ENCODE measurements at regions not wholly inside any gene's neighbourhood (a gene's known extent, or its start where the extent isn't known, plus 50 kb on each side); places are given as distances from the start of the nearest gene placed in this dataset.

- intact Hi-C loops (cut with DNase I; ENCODE audit: low total_unique reads): no loop called here
- 32 to 55% methylated on average over 1 of the region's 1 CpG for WGBS, 2 donors
- no peak overlapping the region for H3K4me3 ChIP-seq
- no peaks in the 10 kb centered on the region for H3K27me3 ChIP-seq
- H3K36me3 ChIP-seq (ENCODE audit: low read depth, missing control alignments): no peaks in the 10 kb centered on the region
- no peak for DNase-seq
- peak overlapping the region in 1 of 2 donors; percentile 1 for H3K27ac ChIP-seq
- H3K9me3 ChIP-seq: no peaks in the 10 kb centered on the region
- peaks cover 8% of the 10 kb centered on the region for H3K4me1 ChIP-seq
- TF ChIP-seq POLR2A (IDR thresholded peaks at IDR 0.05) (no peak), CTCF (IDR thresholded peaks at IDR 0.05) (no peak)
Measured at GRCh38 chr7:25712500-25712899, 439.5 kb upstream of the NFE2L3 start.

- WGBS, 2 donors: 62 to 75% methylated on average over 5 of the region's 5 CpGs
- H3K4me3 ChIP-seq: no peak overlapping the region
- no peak overlapping the region for H3K27ac ChIP-seq
- no peaks in the 10 kb centered on the region for H3K9me3 ChIP-seq
- no peaks in the 10 kb centered on the region for H3K36me3 ChIP-seq (ENCODE audit: low read depth, missing control alignments)
- TF ChIP-seq POLR2A (IDR thresholded peaks at IDR 0.05): no peak
- TF ChIP-seq CTCF (IDR thresholded peaks at IDR 0.05): no peak
- intact Hi-C loops (cut with DNase I; ENCODE audit: low total_unique reads): no loop called here
- no peak for DNase-seq
- no peaks in the 10 kb centered on the region for H3K27me3 ChIP-seq
- H3K4me1 ChIP-seq: peaks cover 17% of the 10 kb centered on the region
Measured at GRCh38 chr7:25714013-25714412, 438.0 kb upstream of the NFE2L3 start.

GRCh38 chr7:25716421-25716820, 435.6 kb upstream of the NFE2L3 start:
- H3K27me3 ChIP-seq: no peaks in the 10 kb centered on the region
- intact Hi-C loops (cut with DNase I; ENCODE audit: low total_unique reads): no loop called here
- DNase-seq: no peak
- TF ChIP-seq POLR2A (IDR thresholded peaks at IDR 0.05) (no peak), CTCF (IDR thresholded peaks at IDR 0.05) (no peak)
- no peaks in the 10 kb centered on the region for H3K9me3 ChIP-seq
- H3K36me3 ChIP-seq (ENCODE audit: low read depth, missing control alignments): no peaks in the 10 kb centered on the region
- 92 to 94% methylated on average over 6 of the region's 6 CpGs for WGBS, 2 donors
- H3K4me1 ChIP-seq: peaks cover 17% of the 10 kb centered on the region
- no peak overlapping the region for H3K27ac ChIP-seq
- no peak overlapping the region for H3K4me3 ChIP-seq

- H3K27me3 ChIP-seq: no peaks in the 10 kb centered on the region
- DNase-seq: no peak
- H3K36me3 ChIP-seq (ENCODE audit: low read depth, missing control alignments): no peaks in the 10 kb centered on the region
- TF ChIP-seq POLR2A (IDR thresholded peaks at IDR 0.05) (no peak), CTCF (IDR thresholded peaks at IDR 0.05) (no peak)
- H3K4me3 ChIP-seq: no peak overlapping the region
- peaks cover 10% of the 10 kb centered on the region for H3K4me1 ChIP-seq
- no peaks in the 10 kb centered on the region for H3K9me3 ChIP-seq
- intact Hi-C loops (cut with DNase I; ENCODE audit: low total_unique reads): no loop called here
- H3K27ac ChIP-seq: no peak overlapping the region
- WGBS, 2 donors: 78 to 84% methylated on average over 4 of the region's 4 CpGs
Measured at GRCh38 chr7:25718596-25718995, 433.4 kb upstream of the NFE2L3 start.

GRCh38 chr7:25719190-25719896, 432.7 kb upstream of the NFE2L3 start:
- Histone ChIP-seq H3K36me3 (ENCODE audit: low read depth, missing control alignments) (no peaks in the 10 kb centered on the region), H3K27me3 (no peaks in the 10 kb centered on the region), H3K4me1 (peaks cover 10% of the 10 kb centered on the region), H3K9me3 (no peaks in the 10 kb centered on the region), H3K27ac (no peak overlapping the region), H3K4me3 (no peak overlapping the region)
- intact Hi-C loops (cut with DNase I; ENCODE audit: low total_unique reads): no loop called here
- DNase-seq: no peak
- no peak for TF ChIP-seq CTCF (IDR thresholded peaks at IDR 0.05)
- TF ChIP-seq POLR2A (IDR thresholded peaks at IDR 0.05): no peak
- 93 to 96% methylated on average over 5 of the region's 5 CpGs for WGBS, 2 donors

Data from testis (tissue), 2 donors.